ENCODE measurements at regions not wholly inside any gene's neighbourhood (a gene's known extent, or its start where the extent isn't known, plus 50 kb on each side); places are given as distances from the start of the nearest gene placed in this dataset.

DNA sequence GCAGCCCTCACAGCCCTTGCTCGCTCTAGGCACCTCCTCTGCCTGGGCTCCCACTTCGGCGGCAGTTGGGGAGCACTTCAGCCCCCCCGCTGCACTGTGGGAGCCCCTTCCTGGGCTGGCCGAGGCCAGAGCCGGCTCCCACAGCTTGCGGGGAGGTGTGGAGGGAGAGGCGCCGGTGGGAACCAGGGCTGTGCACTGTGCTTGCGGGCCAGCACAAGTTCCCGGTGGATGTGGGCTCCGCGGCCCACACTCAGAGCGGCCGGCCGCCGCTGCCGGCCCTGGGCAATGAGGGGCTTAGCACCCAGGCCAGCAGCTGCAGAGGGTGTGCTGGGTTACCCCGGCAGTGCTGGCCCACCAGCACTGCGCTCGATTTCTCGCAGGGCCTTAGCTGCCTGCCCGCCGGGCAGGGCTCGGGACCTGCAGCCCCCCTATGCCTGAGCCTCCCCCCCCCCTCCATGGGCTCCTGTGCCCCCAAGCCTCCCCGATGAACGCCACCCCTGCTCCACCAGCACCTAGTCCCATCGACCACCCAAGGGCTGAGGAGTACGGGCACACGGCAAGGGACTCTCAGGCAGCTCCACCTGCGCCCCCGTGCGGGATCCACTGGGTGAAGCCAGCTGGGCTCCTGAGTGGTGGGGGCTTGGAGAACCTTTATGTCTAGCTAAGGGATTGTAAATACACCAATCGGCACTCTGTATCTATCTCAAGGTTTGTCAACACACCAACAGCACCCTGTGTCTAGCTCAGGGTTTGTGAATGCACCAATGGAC lies 224.8 kb downstream of the ZNF608 start:
- H3K4me3 ChIP-seq, result no peak overlapping the region
- intact Hi-C loops (cut with DNase I), result no loop called here
- peaks cover 7% of the 10 kb centered on the region for H3K4me1 ChIP-seq
- DNase-seq (no peak), ATAC-seq (no peak)
- no peaks in the 10 kb centered on the region for H3K27me3 ChIP-seq (ENCODE audit: low read depth)
- TF ChIP-seq CTCF (IDR thresholded peaks at IDR 0.05), result no peak
- no peak overlapping the region for H3K27ac ChIP-seq
- H3K9me3 ChIP-seq, result no peaks in the 10 kb centered on the region
- H3K36me3 ChIP-seq, result no peaks in the 10 kb centered on the region

GRCh38 chr5:124519396-124519795 lies 227.0 kb downstream of the ZNF608 start:
- Histone ChIP-seq H3K36me3 (no peaks in the 10 kb centered on the region), H3K27me3 (ENCODE audit: low read depth) (no peaks in the 10 kb centered on the region), H3K27ac (no peak overlapping the region), H3K4me3 (no peak overlapping the region), H3K4me1 (peaks cover 7% of the 10 kb centered on the region), H3K9me3 (no peaks in the 10 kb centered on the region)
- no peak for DNase-seq
- TF ChIP-seq CTCF (IDR thresholded peaks at IDR 0.05), result no peak
- intact Hi-C loops (cut with DNase I), result no loop called here
- no peak for ATAC-seq

- DNase-seq (no peak), ATAC-seq (no peak)
- TF ChIP-seq CTCF (IDR thresholded peaks at IDR 0.05), result no peak
- Histone ChIP-seq H3K36me3 (no peaks in the 10 kb centered on the region), H3K4me1 (peaks cover 13% of the 10 kb centered on the region), H3K27ac (no peak overlapping the region), H3K27me3 (ENCODE audit: low read depth) (no peaks in the 10 kb centered on the region), H3K4me3 (no peak overlapping the region), H3K9me3 (no peaks in the 10 kb centered on the region)
- intact Hi-C loops (cut with DNase I), result no loop called here
Measured at GRCh38 chr5:124516567-124516966, 229.9 kb downstream of the ZNF608 start.

DNA sequence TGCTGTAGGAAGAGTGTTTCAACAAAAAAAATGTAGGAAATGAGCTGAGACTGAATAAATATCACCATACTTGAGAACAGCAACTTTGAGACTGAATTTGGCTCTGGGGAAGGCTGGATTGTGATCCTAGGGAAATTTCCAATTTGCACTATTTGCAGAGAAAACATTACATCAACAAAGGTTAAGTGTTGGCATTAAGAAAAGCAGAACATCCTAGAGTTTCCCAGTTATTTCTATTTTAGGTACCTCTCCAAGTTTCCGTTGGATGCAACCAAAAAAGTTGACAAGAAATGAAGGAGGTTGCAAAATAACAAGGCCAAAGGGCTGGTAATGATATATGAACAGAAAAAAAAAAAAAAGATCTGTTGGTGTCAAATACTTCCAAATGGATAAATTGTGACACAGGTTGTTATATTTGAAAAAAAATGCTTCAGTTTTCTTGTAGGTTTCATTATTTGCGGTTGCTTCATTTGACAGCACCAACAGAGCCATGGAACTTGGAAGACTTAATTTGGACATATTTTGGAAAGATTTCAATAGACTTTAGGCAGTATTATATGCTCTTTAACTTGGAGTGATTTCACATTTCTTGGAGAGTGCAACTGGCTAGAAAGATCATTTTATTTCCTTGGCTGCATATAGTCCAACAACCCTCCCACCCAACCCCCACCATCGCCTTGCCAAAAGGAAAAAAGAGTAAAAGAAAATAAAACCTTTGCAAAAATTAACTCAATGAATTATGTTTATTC lies 230.8 kb downstream of the ZNF608 start:
- Histone ChIP-seq H3K27ac (no peak overlapping the region), H3K9me3 (no peaks in the 10 kb centered on the region), H3K4me1 (peaks cover 13% of the 10 kb centered on the region), H3K27me3 (ENCODE audit: low read depth) (no peaks in the 10 kb centered on the region), H3K36me3 (no peaks in the 10 kb centered on the region), H3K4me3 (no peak overlapping the region)
- ATAC-seq (peak in 1 of 2 donors; percentile 68), DNase-seq (no peak)
- no peak for TF ChIP-seq CTCF (IDR thresholded peaks at IDR 0.05)
- intact Hi-C loops (cut with DNase I), result no loop called here

DNA sequence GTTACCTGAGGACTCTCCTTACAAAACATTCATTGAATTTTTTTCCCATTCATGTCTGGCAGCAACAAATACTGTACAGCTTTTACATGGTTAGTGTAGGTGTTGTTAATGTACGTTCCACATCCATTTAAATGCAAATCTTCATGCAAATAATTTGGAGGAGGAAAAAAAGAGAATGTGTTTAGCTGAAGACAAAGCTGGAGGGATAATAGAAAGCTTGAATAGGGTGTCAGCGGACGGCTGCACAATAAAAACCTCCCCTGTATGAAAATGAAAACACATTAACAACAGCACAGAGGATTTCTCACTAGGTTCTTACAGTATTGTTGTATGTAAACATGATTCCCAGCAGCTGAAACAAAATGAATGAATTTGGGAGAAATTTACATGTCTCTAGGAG lies 231.5 kb downstream of the ZNF608 start:
- Histone ChIP-seq H3K4me3 (no peak overlapping the region), H3K27ac (no peak overlapping the region), H3K36me3 (no peaks in the 10 kb centered on the region), H3K27me3 (ENCODE audit: low read depth) (no peaks in the 10 kb centered on the region), H3K9me3 (no peaks in the 10 kb centered on the region), H3K4me1 (peaks cover 13% of the 10 kb centered on the region)
- intact Hi-C loops (cut with DNase I), result no loop called here
- TF ChIP-seq CTCF (IDR thresholded peaks at IDR 0.05), result no peak
- ATAC-seq, result peak in 1 of 2 donors; percentile 12
- DNase-seq, result no peak
